ENCODE measurements at regions not wholly inside any gene's neighbourhood (a gene's known extent, or its start where the extent isn't known, plus 50 kb on each side); places are given as distances from the start of the nearest gene placed in this dataset.

DNA sequence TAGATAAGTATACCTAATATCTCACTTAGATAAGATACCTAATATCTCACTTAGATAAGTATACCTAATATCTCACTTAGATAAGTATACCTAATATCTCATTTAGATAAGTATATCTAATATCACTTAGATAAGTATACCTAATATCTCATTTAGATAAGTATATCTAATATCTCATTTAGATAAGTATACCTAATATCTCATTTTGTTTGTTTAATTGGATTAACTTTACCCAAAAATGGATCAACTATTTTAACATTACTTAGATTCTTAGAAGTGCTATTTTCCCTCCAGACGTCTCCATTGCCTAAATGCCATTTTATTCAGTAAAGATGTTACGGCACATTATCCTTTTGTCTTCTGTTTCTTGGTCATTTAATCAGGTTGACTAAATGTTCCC is 346.4 kb downstream of the CHRM3 start:
- no peak for ATAC-seq (ENCODE audit: low read depth)
- TF ChIP-seq CEBPB (IDR thresholded peaks at IDR 0.05; ENCODE audit: low read depth, low read length) (no peak), BHLHE40 (IDR thresholded peaks at IDR 0.05; ENCODE audit: low read depth, low read length) (no peak), FOS (IDR thresholded peaks at IDR 0.05; ENCODE audit: low read depth, low read length) (no peak), RCOR1 (IDR thresholded peaks at IDR 0.05; ENCODE audit: insufficient replicate concordance, low read length) (no peak), MAZ (IDR thresholded peaks at IDR 0.05; ENCODE audit: borderline replicate concordance, low read depth, low read length) (no peak), SMC3 (IDR thresholded peaks at IDR 0.05; ENCODE audit: low read depth, low read length) (no peak), CHD1 (IDR thresholded peaks at IDR 0.05; ENCODE audit: low read depth, low read length) (no peak), MXI1 (IDR thresholded peaks at IDR 0.05; ENCODE audit: borderline replicate concordance, low read depth, low read length) (no peak), RAD21 (IDR thresholded peaks at IDR 0.05; ENCODE audit: low read length) (no peak), MAFK (IDR thresholded peaks at IDR 0.05; ENCODE audit: low read depth, low read length) (no peak), NFE2L2 (IDR thresholded peaks at IDR 0.05; ENCODE audit: low read depth, low read length) (no peak), POLR2A (IDR thresholded peaks at IDR 0.05; ENCODE audit: low read depth, low read length) (no peak), RFX5 (IDR thresholded peaks at IDR 0.05; ENCODE audit: low read depth, low read length) (no peak), CTCF (conservative IDR thresholded peaks at IDR 0.05; ENCODE audit: low read depth, low read length) (no peak)
- TF ChIP-seq, protein P1, sequence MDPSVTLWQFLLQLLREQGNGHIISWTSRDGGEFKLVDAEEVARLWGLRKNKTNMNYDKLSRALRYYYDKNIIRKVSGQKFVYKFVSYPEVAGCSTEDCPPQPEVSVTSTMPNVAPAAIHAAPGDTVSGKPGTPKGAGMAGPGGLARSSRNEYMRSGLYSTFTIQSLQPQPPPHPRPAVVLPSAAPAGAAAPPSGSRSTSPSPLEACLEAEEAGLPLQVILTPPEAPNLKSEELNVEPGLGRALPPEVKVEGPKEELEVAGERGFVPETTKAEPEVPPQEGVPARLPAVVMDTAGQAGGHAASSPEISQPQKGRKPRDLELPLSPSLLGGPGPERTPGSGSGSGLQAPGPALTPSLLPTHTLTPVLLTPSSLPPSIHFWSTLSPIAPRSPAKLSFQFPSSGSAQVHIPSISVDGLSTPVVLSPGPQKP (IDR thresholded peaks at IDR 0.05; ENCODE audit: borderline replicate concordance, low read depth, low read length), result no peak
- TF ChIP-seq, protein P2, sequence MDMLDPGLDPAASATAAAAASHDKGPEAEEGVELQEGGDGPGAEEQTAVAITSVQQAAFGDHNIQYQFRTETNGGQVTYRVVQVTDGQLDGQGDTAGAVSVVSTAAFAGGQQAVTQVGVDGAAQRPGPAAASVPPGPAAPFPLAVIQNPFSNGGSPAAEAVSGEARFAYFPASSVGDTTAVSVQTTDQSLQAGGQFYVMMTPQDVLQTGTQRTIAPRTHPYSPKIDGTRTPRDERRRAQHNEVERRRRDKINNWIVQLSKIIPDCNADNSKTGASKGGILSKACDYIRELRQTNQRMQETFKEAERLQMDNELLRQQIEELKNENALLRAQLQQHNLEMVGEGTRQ (IDR thresholded peaks at IDR 0.05; ENCODE audit: low read depth, low read length), result no peak
- no peaks in the 10 kb centered on the region for H4K20me1 ChIP-seq (ENCODE audit: insufficient read depth, low read length)

More for the DNA sequence above, 346.4 kb downstream of the CHRM3 start:
- Histone ChIP-seq H3K9me1 (ENCODE audit: insufficient read depth, low read length) (no peaks in the 10 kb centered on the region), H3K9me3 (ENCODE audit: control insufficient read depth, insufficient read depth, low read length) (no peaks in the 10 kb centered on the region), H3K4me2 (ENCODE audit: low read depth, low read length) (no peak overlapping the region), H3K14ac (replicated peaks; ENCODE audit: low read depth, low read length) (no peak overlapping the region), H2BK15ac (ENCODE audit: low read depth, low read length) (no peak overlapping the region), H3K56ac (ENCODE audit: extremely low read depth, insufficient read depth, low read length) (no peak overlapping the region), H3K27ac (ENCODE audit: insufficient read depth, low read length) (no peak overlapping the region), H2BK120ac (ENCODE audit: low read depth, low read length) (no peak overlapping the region), H3K23ac (ENCODE audit: low read depth, low read length) (no peak overlapping the region), H3K4me3 (ENCODE audit: insufficient read depth, low read depth, low read length) (no peak overlapping the region), H4K5ac (ENCODE audit: low read depth, low read length) (no peak overlapping the region), H3K4ac (ENCODE audit: low read depth, low read length) (no peak overlapping the region), H2AK5ac (ENCODE audit: low read depth, low read length) (no peak overlapping the region), H3K36me3 (ENCODE audit: control insufficient read depth, insufficient read depth, low read length) (no peaks in the 10 kb centered on the region), H4K8ac (ENCODE audit: low read depth in 2 of 2, low read length in 2 of 2) (no peak overlapping the region), H2BK20ac (ENCODE audit: low read depth, low read length) (no peak overlapping the region), H3K79me1 (ENCODE audit: low read depth in 1 of 2, low read length in 2 of 2) (no peaks in the 10 kb centered on the region), H4K91ac (ENCODE audit: insufficient read depth, low read depth, low read length) (no peak overlapping the region), H2AK9ac (replicated peaks; ENCODE audit: low read depth, low read length, poor library complexity) (no peak overlapping the region), H3K18ac (ENCODE audit: low read depth, low read length) (no peak overlapping the region), H2AFZ (replicated peaks; ENCODE audit: low read length, poor library complexity) (no peak overlapping the region), H3K4me1 (ENCODE audit: control insufficient read depth, insufficient read depth, low read length) (no peaks in the 10 kb centered on the region), H3K9ac (ENCODE audit: low read depth, low read length) (no peak overlapping the region), H3K27me3 (ENCODE audit: control insufficient read depth, insufficient read depth, low read length) (no peaks in the 10 kb centered on the region), H2BK5ac (ENCODE audit: low read depth, low read length, poor library complexity, severe bottlenecking) (no peak overlapping the region)
- no TSS peak for BruUV-seq (replicated peaks)
- dilution Hi-C loops (cut with HindIII; ENCODE audit: low sequenced_read_pairs, unreplicated experiment) (no loop called here), intact Hi-C loops (cut with micrococcal nuclease) (no loop called here), in situ Hi-C loops (cut with MboI; ENCODE audit: low sequenced_read_pairs) (no loop called here)
- ChIA-PET POLR2A (ENCODE audit: unreplicated experiment) (no interaction called here), CTCF (no interaction called here)
- no peak for DNase-seq
- WGBS, 2 experiments (ENCODE audit: extremely low coverage in 2 of 2, insufficient read length in 1 of 2), result no CpG with 5 or more reads among the region's 2 CpGs

Data from IMR-90 (cell line).